IPS-NIHi11 (cell line): ENCODE measurements at regions not wholly inside any gene's neighbourhood (a gene's known extent, or its start where the extent isn't known, plus 50 kb on each side); places are given as distances from the start of the nearest gene placed in this dataset.
"Not testable (repeated sequence)": the region's sequence is repeated elsewhere in the genome, so short reads cannot be mapped to it uniquely, and the experiment has no call there.

Experiments
- DNase-seq: peaks from one replicate; pipeline ENCODE4 v3.0.0; 2012; ENCODE audit warnings: mixed read lengths, low spot score

- DNase-seq = no peak
Measured at GRCh38 chr18:22701795-22702194, 231.3 kb upstream of the RBBP8 start.

GRCh38 chr18:22702806-22703205 is 230.3 kb upstream of the RBBP8 start:
- no peak for DNase-seq

- DNase-seq = peak; percentile 76
Measured at GRCh38 chr18:22703883-22704585, 229.1 kb upstream of the RBBP8 start.

DNA sequence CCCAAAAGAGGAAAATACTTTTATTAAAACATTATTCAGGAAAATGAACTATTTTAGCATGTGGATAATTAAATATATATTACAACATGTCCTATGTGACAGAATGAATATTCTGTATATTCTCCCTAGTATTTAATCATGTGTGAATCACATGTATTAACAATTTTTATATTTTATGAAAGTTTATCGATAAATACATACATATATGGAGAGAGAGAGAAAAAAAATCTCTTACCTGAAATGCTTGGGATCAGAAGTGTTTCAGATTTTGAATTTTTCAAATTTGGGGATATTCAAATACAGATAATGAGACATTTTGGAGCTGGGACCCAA is 228.6 kb upstream of the RBBP8 start:
- no peak for DNase-seq

DNA sequence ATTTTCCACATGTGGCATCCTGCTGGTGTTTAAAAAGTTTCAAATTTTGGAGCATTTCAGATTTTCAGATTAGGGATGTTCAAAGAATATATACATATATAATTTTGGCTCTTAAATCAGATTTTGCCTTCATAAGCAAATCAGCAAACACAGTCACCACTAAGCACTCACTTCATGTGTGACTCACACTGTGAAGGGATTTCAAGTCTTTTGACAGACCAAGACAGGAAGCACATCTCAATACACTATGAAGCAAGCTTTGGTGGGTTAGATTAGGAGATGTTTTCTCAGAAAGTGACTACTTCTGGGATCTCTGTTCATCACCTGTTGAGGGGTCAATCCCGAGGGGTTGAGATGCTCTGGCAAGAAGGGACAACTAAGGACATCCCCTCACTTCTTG is 227.8 kb upstream of the RBBP8 start:
- no peak for DNase-seq

DNA sequence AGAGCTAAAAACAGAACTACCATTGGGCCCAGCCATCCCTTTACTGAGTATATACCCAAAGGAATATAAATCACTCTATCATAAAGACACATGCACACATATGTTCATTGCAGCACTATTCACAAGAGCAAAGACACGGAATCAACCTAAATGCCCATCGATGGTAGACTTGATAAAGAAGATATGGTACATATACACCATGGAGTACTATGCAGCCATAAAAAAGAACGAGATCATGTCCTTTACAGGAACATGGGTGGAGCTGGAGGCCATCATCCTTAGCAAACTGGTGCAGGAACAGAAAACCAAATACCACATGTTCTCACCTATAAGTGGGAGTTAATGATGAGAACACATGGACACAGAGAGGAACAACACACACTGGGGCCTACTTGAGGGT is 227.1 kb upstream of the RBBP8 start:
- not testable (repeated sequence) for DNase-seq

GRCh38 chr18:22709288-22710060 is 223.7 kb upstream of the RBBP8 start:
- no peak for DNase-seq

- DNase-seq = no peak
Measured at GRCh38 chr18:22710673-22711191, 222.4 kb upstream of the RBBP8 start.

DNA sequence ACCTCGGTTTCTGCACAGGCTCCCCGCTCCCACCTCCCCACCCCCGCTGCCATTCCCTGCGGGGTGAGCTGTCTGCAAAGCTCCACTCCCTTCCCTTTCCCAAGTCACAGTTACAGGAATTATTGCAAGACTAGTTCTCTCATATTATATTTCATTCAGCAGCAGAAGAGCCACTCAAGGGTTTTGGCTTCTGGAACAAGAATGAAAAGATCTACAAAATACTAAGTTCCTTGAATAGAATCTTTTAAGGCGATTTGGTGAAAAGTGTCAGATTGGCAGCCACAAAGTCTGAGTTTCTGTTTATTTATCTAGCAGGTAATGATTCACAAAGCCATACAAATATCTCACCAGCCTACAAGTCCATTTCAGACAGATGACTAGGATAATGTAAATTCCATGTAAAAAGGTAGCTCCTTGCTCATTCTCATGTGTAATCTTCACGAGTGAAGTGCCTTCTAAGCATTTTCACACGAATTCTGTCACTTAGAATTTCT is 221.9 kb upstream of the RBBP8 start:
- DNase-seq = peak; percentile 45

DNA sequence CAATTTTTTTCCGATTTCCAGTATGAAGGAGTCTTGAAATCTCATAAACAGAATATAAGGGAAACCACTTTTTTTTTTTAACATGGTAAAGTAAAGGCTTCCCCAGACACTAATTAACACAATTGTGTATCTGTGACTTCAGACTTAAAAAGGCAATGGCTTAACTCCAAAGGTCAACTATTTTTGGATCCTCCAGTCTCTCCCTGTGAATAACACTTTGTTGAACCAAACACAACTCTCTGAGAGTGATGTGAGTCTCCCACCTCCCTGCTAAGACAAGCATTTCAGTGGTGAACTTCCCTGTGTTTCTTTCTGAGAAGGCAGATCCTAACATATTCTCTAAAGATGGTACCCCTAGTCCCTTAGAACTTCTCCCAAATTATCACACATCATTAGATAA is 219.6 kb upstream of the RBBP8 start:
- DNase-seq = no peak

DNA sequence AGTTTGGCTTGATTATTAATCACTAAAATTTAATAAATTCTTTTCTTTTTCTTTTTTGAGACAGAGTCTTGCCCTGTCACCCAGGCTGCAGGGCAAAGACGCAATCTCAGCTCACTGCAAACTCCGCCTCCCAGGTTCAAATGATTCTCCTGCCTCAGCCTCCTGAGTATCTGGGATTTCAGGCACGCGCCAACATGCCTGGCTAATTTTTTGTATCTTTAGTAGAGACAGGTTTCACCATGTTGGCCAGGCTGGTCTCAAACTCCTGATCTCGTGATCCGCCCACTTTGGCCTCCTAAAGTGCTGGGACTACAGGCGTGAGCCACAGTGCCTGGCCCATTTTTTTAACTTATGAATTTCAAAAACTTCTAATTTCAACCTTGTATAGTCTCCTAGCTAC is 215.6 kb upstream of the RBBP8 start:
- not testable (repeated sequence) for DNase-seq

GRCh38 chr18:22723221-22723620 is 209.9 kb upstream of the RBBP8 start:
- DNase-seq = no peak

GRCh38 chr18:22723773-22724172 is 209.4 kb upstream of the RBBP8 start:
- no peak for DNase-seq

- DNase-seq = no peak
Measured at GRCh38 chr18:22726469-22726868, 206.7 kb upstream of the RBBP8 start.

DNA sequence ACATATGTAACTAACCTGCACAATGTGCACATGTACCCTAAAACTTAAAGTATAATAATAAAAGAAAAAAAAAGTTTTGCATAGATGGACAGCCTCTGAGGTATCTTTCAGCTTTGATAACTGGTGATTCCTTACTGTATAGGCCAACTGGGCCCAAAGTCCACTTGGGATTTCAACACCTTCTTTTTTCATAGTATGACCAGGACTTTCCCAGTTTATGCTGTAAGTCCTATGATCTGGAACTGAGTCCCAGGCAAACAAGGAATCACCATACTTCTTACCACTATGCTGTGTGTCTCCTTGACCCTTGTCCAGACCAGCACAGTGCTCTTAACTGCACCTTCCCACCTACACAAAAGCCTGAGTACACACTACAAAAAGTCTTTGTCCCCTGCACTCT is 205.1 kb upstream of the RBBP8 start:
- no peak for DNase-seq

DNA sequence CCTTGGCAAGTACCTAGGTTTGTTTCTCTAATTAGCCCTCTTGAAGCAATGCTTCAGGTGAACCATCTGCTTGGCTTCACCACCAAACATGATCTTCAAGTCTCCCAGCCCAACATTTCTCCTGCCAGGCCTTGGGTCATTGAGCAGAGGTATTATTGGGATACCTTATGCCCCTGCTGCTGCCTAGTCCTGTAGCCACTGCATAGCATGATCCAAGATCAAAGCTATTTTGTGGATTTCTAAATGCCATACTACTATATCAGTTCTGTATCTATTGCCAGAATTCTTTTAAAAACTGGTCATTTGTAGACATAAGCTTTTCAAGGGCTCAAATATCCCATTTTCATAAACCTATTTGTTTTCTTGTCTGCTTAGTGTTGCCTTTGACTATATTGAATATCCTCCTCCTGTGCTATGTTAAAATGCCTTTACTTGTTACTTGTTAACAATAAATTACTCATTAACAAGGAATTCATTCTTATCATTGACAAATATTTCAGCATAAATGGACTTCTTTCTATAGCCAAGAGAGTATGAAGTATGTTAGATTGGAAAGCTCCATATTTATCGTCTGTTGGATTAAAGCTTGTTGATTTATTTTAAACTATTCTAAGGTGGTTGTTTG is 204.5 kb upstream of the RBBP8 start:
- DNase-seq = no peak

- DNase-seq = no peak
Measured at GRCh38 chr18:22731398-22731797, 201.7 kb upstream of the RBBP8 start.

- no peak for DNase-seq
Measured at GRCh38 chr18:22734105-22734661, 198.9 kb upstream of the RBBP8 start.

DNA sequence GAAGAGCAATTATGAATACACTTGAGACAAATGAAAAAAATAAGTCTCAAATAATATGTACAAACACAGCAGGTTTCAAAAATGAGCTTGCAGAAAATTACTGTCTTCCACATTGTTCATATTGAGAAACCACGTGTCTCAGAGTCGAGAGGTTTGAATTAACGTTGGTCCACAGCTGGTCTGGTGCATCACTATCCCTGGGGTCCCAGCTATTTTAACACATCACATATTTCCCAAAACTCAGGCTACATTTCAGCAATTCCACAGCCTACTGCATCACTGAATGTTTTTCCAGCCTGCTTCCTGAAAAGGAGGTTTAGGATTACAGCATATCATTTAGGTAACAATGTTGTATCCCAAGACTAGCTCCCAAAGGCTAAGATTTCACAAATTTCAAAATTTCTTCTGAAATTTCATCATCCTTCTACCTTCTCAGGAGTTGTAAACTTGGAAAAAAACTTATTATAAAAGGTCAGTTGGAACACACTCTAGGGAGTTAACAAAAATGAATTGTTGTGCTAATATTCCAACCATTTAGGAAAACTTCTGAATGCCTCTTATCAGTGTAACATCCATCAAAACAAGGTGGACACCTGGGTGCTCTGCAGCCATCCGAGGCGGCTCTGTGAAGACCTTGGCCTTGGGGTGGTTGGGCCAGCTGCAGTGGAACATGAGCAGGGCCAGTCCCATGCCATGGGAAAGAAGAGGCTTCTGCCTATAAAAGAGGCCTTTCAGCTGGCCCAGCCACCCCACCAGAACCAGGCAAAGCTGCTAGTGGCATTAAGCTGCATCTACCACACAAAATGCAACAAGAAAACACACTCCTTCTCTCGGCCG is 198.1 kb upstream of the RBBP8 start:
- DNase-seq = no peak

DNA sequence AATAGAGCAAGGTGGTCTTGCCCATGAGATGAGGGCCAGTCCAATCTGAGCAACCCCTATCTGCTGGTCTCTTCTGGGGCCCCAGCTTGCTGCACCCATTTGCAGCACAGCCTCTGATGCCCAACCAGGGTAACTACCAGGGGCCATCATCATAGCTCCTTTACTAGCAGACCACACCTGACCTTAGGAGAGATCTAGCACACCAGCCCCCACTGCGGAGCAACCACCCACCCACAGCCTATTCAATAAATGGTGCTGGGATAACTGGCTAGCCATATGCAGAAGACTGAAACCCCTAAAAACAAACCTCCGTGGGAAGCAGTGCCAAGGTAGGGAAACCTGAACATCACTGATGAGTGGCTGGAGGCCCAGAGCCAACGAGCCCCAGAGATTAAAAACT is 196.1 kb upstream of the RBBP8 start:
- no peak for DNase-seq

GRCh38 chr18:22739061-22739642 is 194.0 kb upstream of the RBBP8 start:
- no peak for DNase-seq
